Type B pancreatic cell (in vitro differentiated cells): ENCODE measurements at regions not wholly inside any gene's neighbourhood (a gene's known extent, or its start where the extent isn't known, plus 50 kb on each side); places are given as distances from the start of the nearest gene placed in this dataset.
"Not testable (repeated sequence)": the region's sequence is repeated elsewhere in the genome, so short reads cannot be mapped to it uniquely, and the experiment has no call there.

Experiments
- DNase-seq: peaks from one replicate; pipeline ENCODE4 v3.0.0; 2021; ENCODE audit warnings: mixed read lengths; ENCODE audit not compliant: unreplicated experiment; ENCODE audit errors: extremely low spot score
- H3K27ac Mint-ChIP-seq: 2 replicates; pipeline ENCODE4 v1.8.0; 2021; ENCODE audit warnings: mild to moderate bottlenecking, mixed read lengths
- H3K27me3 Mint-ChIP-seq: 2 replicates; pipeline ENCODE4 v1.8.0; 2021; ENCODE audit warnings: mixed read lengths
- H3K36me3 Mint-ChIP-seq: 2 replicates; pipeline ENCODE4 v1.8.0; 2021; ENCODE audit warnings: mixed read lengths
- H3K4me1 Mint-ChIP-seq: one replicate; pipeline ENCODE4 v1.8.0; 2021; ENCODE audit warnings: mixed read lengths; ENCODE audit not compliant: unreplicated experiment
- H3K4me3 Mint-ChIP-seq: 2 replicates; pipeline ENCODE4 v1.8.0; 2021; ENCODE audit warnings: mild to moderate bottlenecking, mixed read lengths
- H3K9me3 Mint-ChIP-seq: 2 replicates; pipeline ENCODE4 v1.8.0; 2021; ENCODE audit warnings: mixed read lengths
- CTCF ChIP-seq: fragments of 200-600 bp; sonication (generic); conservative IDR thresholded peaks from 2 replicates; pipeline ENCODE4 v1.5.0; 2021; ENCODE audit warnings: antibody characterized with exemption, mild to moderate bottlenecking

- TF ChIP-seq CTCF = no peak
- no peak for DNase-seq
- Mint-ChIP-seq H3K4me3 (no peak overlapping the region), H3K9me3 (no peaks in the 10 kb centered on the region), H3K36me3 (no peaks in the 10 kb centered on the region), H3K4me1 (no peaks in the 10 kb centered on the region), H3K27me3 (no peaks in the 10 kb centered on the region), H3K27ac (no peak overlapping the region)
Observed at GRCh38 chr4:107423677-107424405, 296.2 kb downstream of the PAPSS1 start.

- DNase-seq, H3K4me1 Mint-ChIP-seq, H3K9me3 Mint-ChIP-seq, H3K27me3 Mint-ChIP-seq, H3K27ac Mint-ChIP-seq, H3K4me3 Mint-ChIP-seq, H3K36me3 Mint-ChIP-seq: not testable (repeated sequence)
Observed at GRCh38 chr4:107419536-107419935, 300.5 kb downstream of the PAPSS1 start.

GRCh38 chr4:107419052-107419451, 301.0 kb downstream of the PAPSS1 start:
- H3K4me3 Mint-ChIP-seq = no peak overlapping the region
- no peaks in the 10 kb centered on the region for H3K4me1 Mint-ChIP-seq
- no peak for DNase-seq
- TF ChIP-seq CTCF = no peak
- no peak overlapping the region for H3K27ac Mint-ChIP-seq
- H3K36me3 Mint-ChIP-seq = no peaks in the 10 kb centered on the region
- no peaks in the 10 kb centered on the region for H3K27me3 Mint-ChIP-seq
- H3K9me3 Mint-ChIP-seq = peaks cover 8% of the 10 kb centered on the region

- not testable (repeated sequence) for H3K27me3 Mint-ChIP-seq, H3K4me3 Mint-ChIP-seq, H3K27ac Mint-ChIP-seq, H3K4me1 Mint-ChIP-seq, H3K36me3 Mint-ChIP-seq, DNase-seq
- peaks cover 11% of the 10 kb centered on the region for H3K9me3 Mint-ChIP-seq
Observed at GRCh38 chr4:107415490-107415889, 304.5 kb downstream of the PAPSS1 start.

- not testable (repeated sequence) for H3K4me3 Mint-ChIP-seq, H3K27me3 Mint-ChIP-seq, H3K27ac Mint-ChIP-seq, DNase-seq, H3K4me1 Mint-ChIP-seq, H3K36me3 Mint-ChIP-seq
- peaks cover 10% of the 10 kb centered on the region for H3K9me3 Mint-ChIP-seq
Observed at GRCh38 chr4:107409872-107410271, 310.2 kb downstream of the PAPSS1 start.

- H3K4me1 Mint-ChIP-seq = peaks cover 4% of the 10 kb centered on the region
- TF ChIP-seq CTCF = no peak
- H3K27me3 Mint-ChIP-seq = no peaks in the 10 kb centered on the region
- H3K27ac Mint-ChIP-seq = no peak overlapping the region
- H3K36me3 Mint-ChIP-seq = no peaks in the 10 kb centered on the region
- no peak overlapping the region for H3K4me3 Mint-ChIP-seq
- DNase-seq = no peak
- H3K9me3 Mint-ChIP-seq = peaks cover 5% of the 10 kb centered on the region
Observed at GRCh38 chr4:107408968-107409367, 311.1 kb downstream of the PAPSS1 start.

GRCh38 chr4:107404591-107405300, 315.3 kb downstream of the PAPSS1 start:
- Mint-ChIP-seq H3K4me1 (peaks cover 4% of the 10 kb centered on the region), H3K9me3 (no peaks in the 10 kb centered on the region), H3K36me3 (no peaks in the 10 kb centered on the region), H3K4me3 (no peak overlapping the region), H3K27ac (no peak overlapping the region), H3K27me3 (no peaks in the 10 kb centered on the region)
- DNase-seq = no peak
- TF ChIP-seq CTCF = no peak
